ENCODE measurements at regions not wholly inside any gene's neighbourhood (a gene's known extent, or its start where the extent isn't known, plus 50 kb on each side); places are given as distances from the start of the nearest gene placed in this dataset.

- ChIA-PET POLR2A (no interaction called here), CTCF (no interaction called here)
- H3K4me1 ChIP-seq (ENCODE audit: control insufficient read depth, insufficient read depth, low read length) = no peaks in the 10 kb centered on the region
- no peak overlapping the region for H3K4me3 ChIP-seq (ENCODE audit: low read depth, low read length)
- no peaks in the 10 kb centered on the region for H3K36me3 ChIP-seq (ENCODE audit: control insufficient read depth in 2 of 2, insufficient read depth in 1 of 2, low read length in 2 of 2)
- TF ChIP-seq EGR2 (tag by site-specific recombination; IDR thresholded peaks at IDR 0.05; ENCODE audit: low read depth) (no peak), ZBTB10 (tag by site-specific recombination; IDR thresholded peaks at IDR 0.05) (no peak), ZNF792 (tag by site-specific recombination; IDR thresholded peaks at IDR 0.05) (no peak), SETDB1 (IDR thresholded peaks at IDR 0.05; ENCODE audit: insufficient read length, low read length) (no peak), ZNF26 (tag by site-specific recombination; IDR thresholded peaks at IDR 0.05) (no peak), ZNF24 (tag by site-specific recombination; IDR thresholded peaks at IDR 0.05) (no peak), ZNF514 (tag by site-specific recombination; IDR thresholded peaks at IDR 0.05) (no peak), ZNF404 (tag by site-specific recombination; IDR thresholded peaks at IDR 0.05) (no peak), ZNF76 (tag by site-specific recombination; IDR thresholded peaks at IDR 0.05; ENCODE audit: borderline replicate concordance, low read depth) (no peak), ZNF707 (tag by site-specific recombination; IDR thresholded peaks at IDR 0.05) (no peak), ZNF266 (tag by site-specific recombination; IDR thresholded peaks at IDR 0.05; ENCODE audit: low read depth) (no peak), ZNF157 (tag by site-specific recombination; IDR thresholded peaks at IDR 0.05) (no peak), ZNF692 (tag by site-specific recombination; IDR thresholded peaks at IDR 0.05) (no peak), ZXDB (tag by site-specific recombination; IDR thresholded peaks at IDR 0.05) (no peak), REPIN1 (tag by site-specific recombination; IDR thresholded peaks at IDR 0.05; ENCODE audit: low read depth) (no peak)
- no peak overlapping the region for H3K27ac ChIP-seq (ENCODE audit: extremely low read depth, low read depth, low read length)
- no peaks in the 10 kb centered on the region for H3K9me3 ChIP-seq (ENCODE audit: control insufficient read depth, insufficient read depth, low read depth, low read length)
Observed at GRCh38 chr12:92557422-92557724, 145.4 kb upstream of the PLEKHG7 start.

- no peak overlapping the region for H3K27ac ChIP-seq (ENCODE audit: extremely low read depth, low read depth, low read length)
- no peaks in the 10 kb centered on the region for H3K4me1 ChIP-seq (ENCODE audit: control insufficient read depth, insufficient read depth, low read length)
- H3K9me3 ChIP-seq (ENCODE audit: control insufficient read depth, insufficient read depth, low read depth, low read length) = no peaks in the 10 kb centered on the region
- no peak overlapping the region for H3K4me3 ChIP-seq (ENCODE audit: low read depth, low read length)
- H3K36me3 ChIP-seq (ENCODE audit: control insufficient read depth in 2 of 2, insufficient read depth in 1 of 2, low read length in 2 of 2) = no peaks in the 10 kb centered on the region
- CTCF ChIA-PET = interaction anchor here (0.6 kb wide), 1 partner anchor 98 kb away, joined by 3 read pairs; no protein-coding TSS in a partner anchor
- POLR2A ChIA-PET = no interaction called here
- TF ChIP-seq ZBTB11 (tag by site-specific recombination; conservative IDR thresholded peaks at IDR 0.05; ENCODE audit: low read depth) = no peak
- TF ChIP-seq ZNF645 (tag by site-specific recombination; IDR thresholded peaks at IDR 0.05) = no peak
- no peak for TF ChIP-seq ELK4 (IDR thresholded peaks at IDR 0.05; ENCODE audit: borderline replicate concordance, low read depth, low read length)
- TF ChIP-seq SP7 (tag by site-specific recombination; IDR thresholded peaks at IDR 0.05) = no peak
- no peak for TF ChIP-seq ZNF610 (tag by site-specific recombination; IDR thresholded peaks at IDR 0.05; ENCODE audit: borderline replicate concordance)
- no peak for TF ChIP-seq ZBTB10 (tag by site-specific recombination; IDR thresholded peaks at IDR 0.05)
Observed at GRCh38 chr12:92556637-92557421, 146.0 kb upstream of the PLEKHG7 start.
